Superior temporal gyrus (tissue), 1 donor: ENCODE measurements at regions not wholly inside any gene's neighbourhood (a gene's known extent, or its start where the extent isn't known, plus 50 kb on each side); places are given as distances from the start of the nearest gene placed in this dataset.

Experiments used
- DNase-seq: peaks from one replicate; pipeline ENCODE4 v3.0.0-alpha.2; 2016; ENCODE audit errors: extremely low spot score

DNA sequence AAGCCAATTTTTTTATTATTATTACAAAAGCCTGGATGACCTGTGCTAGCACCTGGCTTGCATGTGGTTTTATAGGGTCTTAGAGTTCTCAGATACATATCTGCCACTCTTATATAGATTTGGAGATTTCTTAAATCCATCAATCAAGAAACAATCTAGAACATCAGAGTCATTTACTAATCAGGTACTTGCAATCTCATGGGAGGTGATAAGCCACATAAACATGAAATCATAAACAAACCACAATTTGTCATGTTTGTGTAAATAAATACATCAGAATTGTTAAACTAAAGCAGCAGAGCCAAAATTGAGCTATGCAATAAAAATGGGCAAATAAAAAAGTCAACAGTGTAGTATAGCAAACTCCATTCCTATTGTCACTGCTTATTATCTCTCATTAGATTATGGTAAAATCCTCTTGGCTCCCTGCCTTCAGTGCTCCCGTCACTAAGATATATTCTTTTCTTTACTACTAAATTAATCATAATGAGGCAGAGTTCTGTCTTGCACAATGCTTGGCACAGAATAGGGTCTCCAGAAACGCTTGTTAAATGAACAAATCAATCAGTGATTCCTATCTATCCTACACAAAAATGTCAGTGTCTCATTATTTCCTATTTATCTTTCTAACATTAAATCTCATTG is 108.7 kb upstream of the TTC29 start:
- DNase-seq = no peak

DNA sequence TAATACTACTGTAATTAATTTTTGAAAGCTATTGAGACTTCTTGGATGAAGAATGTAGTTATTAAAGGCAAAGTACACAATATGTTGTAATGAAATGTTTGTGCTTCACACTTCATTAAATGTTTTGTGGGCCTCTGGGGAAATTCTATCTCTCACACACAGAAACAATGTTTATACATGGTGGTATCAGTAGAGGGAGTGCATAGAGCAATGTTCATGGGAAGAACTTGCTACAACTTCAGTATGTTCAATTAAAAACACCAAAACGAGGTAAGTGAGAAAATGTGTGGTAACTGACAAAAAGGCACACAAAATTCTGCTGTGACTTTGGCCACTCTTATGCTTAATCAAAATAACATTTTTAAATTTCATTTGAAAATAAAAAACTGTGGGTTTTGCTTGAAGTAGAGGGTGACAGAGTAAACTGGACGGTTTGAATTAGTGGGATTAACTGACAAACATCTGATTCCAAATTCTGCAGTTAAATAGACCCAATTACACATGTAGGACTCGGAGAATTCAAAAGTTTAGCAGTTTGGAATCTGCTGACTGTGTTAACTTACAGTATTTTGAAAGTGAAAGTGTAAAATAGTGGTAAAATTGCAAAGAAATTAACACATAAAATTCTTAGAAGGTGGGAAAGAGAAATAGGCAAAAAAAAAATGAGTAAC is 111.4 kb upstream of the TTC29 start:
- DNase-seq = no peak

DNA sequence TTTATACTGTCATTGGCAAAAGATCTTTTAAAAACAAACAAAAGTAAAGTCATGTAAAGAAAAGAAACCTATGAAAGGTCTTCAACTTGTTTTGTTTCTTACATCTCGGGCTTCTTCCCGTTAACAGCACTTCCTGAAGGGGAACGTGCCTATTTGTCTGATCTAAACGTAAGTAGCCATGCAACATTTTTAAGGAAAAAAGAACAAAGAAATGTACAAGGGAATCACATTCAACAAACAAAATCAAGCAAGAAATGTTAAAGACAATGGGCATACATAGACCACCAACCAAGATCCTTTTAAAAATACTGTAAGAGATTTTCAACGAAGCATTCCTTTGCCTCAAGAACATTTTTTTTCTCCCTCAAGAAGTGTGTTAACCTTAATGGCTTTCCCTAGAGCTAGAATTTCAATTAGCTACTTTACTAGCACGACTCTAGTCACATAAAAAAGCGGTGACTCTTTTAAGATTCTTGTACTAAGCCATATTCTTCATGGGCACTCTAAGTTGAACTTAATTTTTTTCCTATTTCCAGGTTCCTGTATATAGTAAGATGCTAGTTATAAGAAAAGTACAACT is 112.0 kb upstream of the TTC29 start:
- DNase-seq = no peak

DNA sequence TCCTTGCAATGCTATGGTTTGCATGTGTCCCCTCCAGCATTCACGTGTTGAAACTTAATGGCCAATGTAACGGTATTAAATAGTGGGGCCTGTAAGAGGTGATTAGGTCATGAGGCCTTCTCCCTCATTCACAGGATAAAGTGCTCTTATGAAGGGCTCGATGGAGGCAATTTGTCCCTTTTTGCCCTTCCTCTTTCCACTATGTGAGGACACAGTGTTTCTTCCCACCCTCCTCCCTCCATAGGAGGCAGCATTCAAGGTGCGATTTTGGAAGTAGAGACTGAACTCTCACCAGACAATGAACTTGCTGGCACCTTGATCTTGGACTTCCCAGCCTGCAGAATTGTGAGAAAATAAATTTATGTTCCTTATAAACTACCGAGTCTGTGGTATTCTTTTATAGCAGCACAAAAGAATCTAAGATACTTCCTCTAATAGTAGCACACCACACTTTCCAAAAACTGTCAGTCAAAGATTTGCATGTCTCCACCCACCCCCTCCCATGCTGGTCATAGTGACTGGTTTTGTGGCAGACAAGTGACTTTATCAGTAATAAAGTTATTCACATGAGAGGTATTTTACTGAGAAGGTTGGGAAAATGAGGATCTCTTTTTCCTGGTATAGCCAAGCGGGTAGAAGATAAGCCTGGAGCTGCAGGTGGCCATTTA is 113.5 kb upstream of the TTC29 start:
- no peak for DNase-seq

DNA sequence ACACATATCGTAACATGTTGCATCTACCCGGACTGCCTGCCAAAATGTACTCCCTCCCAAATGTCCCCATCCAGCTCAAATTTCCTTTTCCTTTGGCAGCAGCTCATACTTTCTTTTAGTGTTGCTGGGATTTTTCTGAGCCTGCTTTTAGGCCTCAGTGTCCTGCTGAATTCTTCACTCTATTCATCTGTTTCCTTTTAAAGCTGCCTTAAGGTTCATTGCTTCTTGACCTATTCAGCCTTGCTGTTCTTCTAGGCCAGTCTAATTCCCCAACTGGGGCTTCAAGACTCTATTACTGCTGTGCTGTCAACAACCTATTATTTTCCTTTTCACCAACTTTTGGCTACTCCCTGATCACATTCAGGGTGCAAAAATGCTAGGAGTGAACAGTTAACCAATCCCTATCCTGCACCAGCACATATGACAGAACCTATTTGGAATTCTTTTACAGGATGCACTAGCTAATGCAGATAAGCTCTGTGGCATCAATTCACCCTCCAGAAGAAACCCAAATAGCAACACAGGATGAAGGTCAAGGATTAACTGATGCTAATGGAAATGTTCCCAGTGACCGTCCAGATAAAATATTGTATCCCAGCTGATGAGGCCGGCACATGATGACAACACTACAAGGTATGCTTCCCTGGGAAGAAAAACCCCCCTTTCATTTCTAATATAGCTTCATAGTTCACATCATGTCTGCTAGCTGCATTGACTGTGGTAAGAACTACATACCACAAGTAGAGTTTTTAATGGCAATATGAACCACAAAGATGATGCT is 114.7 kb upstream of the TTC29 start:
- DNase-seq = no peak

DNA sequence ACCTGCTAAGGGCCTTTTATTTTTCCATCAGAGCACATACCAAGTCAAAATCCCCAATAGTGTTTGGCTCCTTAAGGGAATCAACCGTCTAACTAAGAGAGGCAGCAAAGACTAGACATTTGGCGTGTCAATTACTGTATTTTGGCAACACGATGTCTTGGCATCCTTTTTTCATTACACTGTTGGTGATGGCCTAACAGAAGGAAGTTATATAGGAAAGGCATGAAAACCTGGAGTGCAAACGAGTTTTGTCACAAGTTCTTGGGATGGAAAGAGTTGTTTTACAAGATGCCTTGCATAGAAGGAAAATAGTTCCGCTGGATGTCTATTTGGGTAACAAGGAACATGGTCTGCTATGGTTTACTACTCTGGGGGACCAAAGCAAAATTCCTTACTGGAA is 119.2 kb upstream of the TTC29 start:
- DNase-seq = no peak

DNA sequence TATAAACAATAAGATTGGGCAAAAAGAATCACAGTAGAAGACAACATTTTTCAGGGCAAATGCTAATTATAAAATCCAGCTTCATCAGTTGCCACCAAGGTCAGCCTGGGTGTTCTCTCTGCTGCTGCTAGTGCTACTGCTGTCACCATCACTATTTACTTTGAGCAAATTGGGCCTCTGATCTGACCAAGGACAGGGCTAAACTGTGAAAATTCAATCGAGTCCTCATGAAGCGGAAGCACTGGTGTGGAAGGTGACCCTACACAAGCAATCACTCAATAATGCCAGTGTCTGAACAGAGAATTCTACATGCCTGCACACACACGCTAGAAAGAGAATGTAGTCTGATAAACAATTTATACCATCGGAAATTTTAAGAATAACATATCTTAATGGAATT is 122.9 kb upstream of the TTC29 start:
- DNase-seq = no peak

DNA sequence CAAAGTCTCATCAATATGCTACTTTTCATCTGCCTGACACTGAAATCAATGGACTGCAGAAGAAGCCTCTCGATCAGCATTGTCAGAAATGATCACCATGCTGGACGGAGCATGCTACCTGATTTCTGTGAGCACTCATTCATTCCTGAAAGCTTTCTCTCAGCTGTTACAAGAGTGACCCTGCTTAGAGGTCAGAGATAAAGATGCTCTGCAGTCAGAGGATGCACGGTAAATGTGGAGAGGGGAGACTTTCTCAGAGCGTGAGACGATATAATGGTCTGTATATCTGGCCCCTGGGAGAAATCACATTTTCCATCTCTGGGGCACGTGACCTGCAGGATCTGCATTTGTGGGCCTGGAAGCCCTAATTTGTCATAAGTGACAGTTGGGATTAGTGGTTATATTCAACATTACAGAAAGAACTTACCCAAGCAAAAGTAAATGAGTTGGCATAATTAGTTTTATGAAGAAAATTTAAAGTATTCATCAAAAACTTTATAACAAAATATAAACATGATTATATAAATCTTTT is 125.6 kb upstream of the TTC29 start:
- DNase-seq = no peak

DNA sequence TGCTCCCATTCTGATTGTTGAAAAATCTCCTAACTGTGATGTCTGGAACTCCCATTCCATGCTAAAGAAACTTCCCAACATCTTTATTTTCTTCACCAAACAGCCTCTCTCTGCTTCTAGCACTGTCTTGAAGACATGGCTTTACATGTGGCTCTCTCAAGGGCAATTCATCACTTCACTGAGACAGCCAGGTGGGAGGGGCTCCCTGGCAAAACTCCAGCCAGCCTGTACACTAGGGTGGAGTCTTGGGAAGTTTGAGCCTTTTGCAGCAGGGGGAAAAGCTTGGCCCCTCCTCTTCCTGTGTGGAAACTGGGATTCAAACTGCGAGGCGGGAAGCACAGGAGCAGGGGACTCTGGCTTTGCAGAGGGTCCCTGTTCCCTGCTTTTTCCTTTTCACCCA is 130.5 kb upstream of the TTC29 start:
- DNase-seq = no peak

DNA sequence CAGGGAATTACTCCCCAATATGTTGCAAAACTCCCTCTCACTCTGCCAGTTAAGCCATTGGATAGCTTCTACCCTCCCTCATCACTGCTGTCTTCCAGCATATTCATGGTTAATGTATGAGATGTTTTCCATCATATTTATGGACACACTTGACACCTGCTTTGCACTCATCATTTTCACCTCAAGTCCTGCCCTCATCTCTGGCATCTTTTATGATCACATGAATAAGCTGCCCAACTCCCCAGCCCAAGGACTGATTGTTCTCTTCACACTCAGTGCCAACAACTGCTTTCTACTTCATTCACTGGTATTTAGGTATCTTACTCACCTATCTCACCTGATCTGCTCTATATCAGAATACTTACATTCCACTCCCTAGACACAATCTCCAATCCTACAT is 131.1 kb upstream of the TTC29 start:
- DNase-seq = no peak

DNA sequence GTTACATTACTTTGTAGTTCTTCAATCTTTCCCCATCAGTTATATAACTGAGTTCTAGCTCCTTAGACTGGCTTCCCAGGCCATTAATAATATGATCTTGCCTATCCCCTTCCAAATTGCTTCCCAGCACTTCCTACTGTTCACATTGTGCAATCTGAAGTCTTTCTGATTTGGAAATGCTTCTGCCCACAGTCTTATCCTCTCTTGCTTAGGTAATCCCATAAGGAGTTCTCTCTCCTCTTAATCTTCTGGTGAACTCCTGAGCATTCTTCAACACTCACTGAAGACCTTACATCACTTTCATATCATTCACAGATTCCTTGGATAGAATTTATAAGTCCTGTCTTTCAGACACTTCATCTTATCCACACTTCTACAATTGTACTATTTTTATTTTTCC is 132.7 kb upstream of the TTC29 start:
- no peak for DNase-seq

DNA sequence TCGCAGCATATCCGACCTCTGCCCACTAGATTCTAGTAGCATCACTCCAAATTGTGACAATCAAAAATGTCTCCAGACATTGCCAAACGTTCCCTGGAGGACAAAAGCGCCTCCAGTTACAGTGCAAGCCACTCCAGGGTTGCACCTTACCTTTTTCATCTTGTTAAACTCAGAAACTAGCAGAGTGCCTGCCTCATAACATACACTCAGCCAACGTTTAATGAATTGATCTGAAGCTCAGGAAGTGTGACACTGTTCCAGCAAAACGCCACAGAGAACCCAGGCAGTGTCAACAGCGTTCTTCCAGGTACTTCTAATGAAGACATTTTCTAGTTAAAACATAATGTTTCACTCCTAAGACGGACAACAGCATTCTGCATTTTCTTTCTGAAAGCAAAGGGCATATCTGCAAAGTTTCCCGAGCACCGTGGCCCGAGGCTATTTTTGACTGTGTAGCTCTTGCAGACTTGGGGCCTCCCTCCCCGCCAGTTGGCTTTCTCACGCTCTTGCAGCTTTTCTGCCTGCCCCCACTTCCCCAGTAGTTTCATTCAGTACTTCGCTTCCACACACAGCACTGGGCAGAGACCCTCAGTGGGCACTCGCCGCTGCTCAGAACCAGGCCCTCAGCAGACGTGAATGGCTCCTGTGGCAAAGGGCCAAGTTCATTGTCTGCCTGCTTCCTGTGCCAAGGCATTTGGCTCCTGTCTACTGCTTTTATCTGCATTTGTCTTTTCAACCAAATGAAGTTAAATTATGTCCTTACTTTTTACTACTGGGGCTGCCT is 133.4 kb upstream of the TTC29 start:
- DNase-seq = no peak

DNA sequence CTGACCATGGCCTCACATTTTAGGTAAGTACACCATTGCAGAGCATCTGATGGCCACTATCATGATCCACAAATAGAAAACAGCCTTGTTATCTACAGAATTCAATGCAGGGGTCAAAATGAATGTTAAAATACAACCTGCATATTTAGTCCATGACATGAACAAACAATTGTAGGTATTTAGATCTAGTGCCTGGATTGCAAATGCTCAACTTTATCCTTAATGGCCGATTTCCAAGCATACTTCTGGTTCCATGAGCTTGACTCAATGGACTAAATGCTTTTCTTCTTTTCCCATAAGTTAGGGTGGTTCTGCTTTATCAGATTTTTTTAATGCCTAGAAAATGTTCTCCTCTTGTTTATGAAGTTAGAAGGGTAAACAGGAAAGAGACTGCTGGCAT is 139.2 kb upstream of the TTC29 start:
- DNase-seq = no peak

DNA sequence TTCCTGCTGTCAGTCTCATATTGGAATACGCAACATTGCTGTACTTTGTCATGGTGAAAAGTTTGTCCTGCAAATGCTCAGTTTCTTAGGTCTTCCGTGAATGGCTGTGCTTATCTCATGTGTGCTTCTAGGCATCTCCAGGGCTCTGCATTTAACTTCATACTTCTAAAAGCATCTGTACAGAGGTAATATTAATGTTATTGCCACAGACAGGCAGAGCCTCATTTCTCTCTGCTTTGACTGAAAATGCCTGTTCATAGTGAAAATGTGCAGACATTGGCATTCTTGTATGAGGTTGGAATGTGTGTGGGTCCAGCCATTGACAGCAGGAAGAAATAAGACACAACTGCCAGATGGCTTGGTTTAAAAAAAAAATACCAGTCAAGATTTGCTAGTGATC is 140.1 kb upstream of the TTC29 start:
- DNase-seq = no peak

DNA sequence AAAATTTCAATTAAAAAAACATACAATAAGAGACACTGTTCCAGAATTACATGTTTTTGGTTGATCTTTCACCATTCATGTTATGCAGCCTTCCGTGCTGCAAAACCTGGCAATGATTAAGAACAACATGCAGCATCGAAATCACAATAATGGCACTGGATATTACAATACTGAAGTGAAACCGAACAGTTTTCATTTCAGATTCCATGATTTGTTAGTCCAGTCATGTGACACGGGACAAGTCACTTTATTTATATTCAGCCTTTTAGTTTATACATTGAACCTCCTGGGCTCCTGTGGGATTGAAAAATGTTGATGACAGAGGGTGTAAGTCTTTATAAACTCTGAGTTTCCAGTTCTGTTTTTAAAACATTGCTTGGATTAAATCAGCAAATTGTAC is 142.5 kb upstream of the TTC29 start:
- no peak for DNase-seq

DNA sequence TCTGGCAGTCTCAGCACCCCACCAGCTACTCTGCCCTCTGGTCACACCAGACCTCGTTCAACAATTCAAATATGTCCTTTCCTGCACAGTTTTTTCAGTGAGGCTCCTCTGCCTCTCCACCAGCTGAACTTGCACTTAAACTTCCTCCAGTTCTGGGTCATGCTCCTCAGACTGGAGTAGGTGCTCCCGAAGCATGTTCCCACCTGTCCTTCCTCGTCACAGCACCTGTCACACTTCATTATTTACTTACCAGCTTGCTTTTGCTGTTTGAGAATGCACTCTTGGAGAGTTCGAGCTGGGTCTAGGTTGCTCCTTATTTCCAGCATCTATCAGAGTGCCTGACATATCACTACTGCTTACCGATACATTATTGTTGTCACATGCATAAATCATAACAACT is 144.8 kb upstream of the TTC29 start:
- DNase-seq = no peak

DNA sequence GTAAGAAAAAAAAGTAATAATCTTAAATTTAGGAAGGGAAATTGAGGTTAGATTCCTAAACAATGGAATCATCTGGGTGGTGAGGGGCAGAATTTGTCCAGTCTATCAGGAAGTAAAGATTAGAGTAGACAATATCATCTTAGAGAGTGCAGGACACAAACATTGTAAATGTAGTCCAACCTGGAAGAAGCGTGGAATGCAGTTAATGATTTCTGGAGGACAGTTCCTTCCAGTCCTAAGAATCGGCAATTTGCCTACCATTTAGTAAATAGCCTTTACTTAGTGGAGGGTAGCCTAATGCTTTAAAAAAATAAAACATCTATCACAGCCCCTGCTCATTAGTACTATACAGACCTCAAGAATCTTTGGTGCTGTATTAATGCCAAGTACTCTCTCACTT is 147.5 kb upstream of the TTC29 start:
- no peak for DNase-seq

DNA sequence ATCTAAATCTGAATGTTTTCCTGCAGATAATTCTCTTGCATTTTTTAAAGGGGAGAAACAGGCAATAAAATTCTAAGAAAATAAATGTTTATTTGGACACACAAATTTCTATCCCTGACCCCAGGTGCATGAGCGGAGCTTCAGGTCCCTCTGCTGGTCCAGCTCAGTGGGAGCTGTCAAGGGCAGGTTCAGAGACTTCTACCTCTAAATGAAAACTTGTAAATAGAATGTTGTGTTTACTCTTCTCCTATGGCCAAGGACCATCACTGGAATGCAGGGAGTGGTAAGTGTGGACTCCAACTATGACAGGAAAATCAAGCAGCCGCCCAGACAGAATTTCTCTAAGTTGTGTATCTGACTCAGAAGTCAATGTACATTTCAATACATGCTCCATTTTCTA is 148.6 kb upstream of the TTC29 start:
- no peak for DNase-seq

DNA sequence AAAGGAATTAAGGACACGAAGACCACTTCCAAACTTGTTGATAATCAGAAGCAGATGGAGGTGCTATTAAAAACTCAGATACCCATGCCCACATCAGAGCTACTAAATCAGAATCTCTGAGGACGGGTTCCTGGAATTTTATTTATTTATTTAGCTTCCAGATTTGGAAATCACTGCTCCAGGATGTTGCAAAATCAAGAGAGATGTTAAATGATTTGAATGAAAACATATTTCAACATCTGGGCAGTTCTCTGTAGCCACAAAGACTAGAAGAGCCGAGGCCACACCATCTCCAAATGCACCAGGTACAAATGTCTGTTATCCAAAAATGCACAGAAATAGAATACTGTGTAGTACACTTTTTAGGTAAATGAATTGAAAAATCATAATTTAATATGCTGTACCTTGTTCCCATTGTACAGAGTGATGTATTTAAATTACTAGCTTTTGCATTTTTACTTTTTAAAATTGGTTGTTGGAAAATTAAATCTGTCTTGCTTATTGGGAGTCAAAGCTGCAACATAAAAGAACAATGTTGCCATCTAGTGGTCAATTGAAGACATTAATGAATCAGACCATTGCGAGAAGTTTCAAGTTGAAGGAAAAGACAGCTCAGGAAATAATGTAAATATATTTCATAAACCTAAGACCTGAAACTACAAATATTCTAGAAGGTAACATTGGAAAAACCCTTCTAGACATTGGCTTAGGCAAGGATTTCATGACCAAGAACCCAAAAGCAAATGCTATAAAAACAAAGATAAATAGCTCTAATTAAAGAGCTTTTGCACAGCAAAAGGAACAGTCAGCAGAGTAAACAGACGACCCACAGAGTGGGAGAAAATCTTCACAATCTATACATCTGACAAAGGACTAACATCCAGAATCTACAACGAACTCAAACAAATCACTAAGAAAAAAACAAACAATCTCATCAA is 151.3 kb upstream of the TTC29 start:
- DNase-seq = peak; percentile 87

DNA sequence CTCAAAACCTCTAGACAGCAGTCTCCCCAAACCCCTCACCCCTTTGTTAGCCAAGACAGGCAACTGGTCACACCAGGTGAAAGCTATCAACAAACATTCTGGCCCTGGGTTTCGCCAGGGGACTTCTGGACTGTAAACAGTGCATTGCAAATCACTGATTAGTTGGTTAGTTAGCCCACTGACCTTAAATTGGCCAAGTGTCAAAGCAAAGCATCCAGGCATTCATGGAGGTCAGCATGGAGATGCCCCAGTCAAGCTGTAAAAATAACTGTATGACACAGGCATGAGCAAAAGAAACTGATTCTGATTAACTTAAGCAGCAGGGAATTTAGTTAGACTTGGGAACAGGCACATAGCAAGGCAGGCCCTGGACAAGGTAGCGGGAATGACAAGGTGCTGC is 156.0 kb upstream of the TTC29 start:
- DNase-seq = no peak
